ENCODE measurements at regions not wholly inside any gene's neighbourhood (a gene's known extent, or its start where the extent isn't known, plus 50 kb on each side); places are given as distances from the start of the nearest gene placed in this dataset.

- H3K27me3 ChIP-seq (replicated peaks in 1 of 4; ENCODE audit: control insufficient read depth in 3 of 4, extremely low read depth in 1 of 4, insufficient read depth in 3 of 4, low read length in 3 of 4), result no peaks in the 10 kb centered on the region
- no peaks in the 10 kb centered on the region for H3K23me2 ChIP-seq (ENCODE audit: low read depth, low read length)
- no peak overlapping the region for H3K4me3 ChIP-seq (ENCODE audit: extremely low read depth in 1 of 4, insufficient read depth in 2 of 4, low read depth in 3 of 4, low read length in 4 of 4)
- no peak overlapping the region for H4K5ac ChIP-seq (ENCODE audit: insufficient read length, low read depth, low read length)
- no peak overlapping the region for H3K23ac ChIP-seq (ENCODE audit: insufficient read length)
- no peak overlapping the region for H3K18ac ChIP-seq (ENCODE audit: extremely low read depth, low read length)
- no peak overlapping the region for H3K4me2 ChIP-seq (ENCODE audit: insufficient read depth in 1 of 2, low read depth in 2 of 2, low read length in 2 of 2)
- TF ChIP-seq EGR1 (IDR thresholded peaks at IDR 0.05; ENCODE audit: borderline replicate concordance, low read depth, low read length), result no peak
- TF ChIP-seq SIN3A (conservative IDR thresholded peaks at IDR 0.05 in 1 of 2, IDR thresholded peaks at IDR 0.05 in 1 of 2; ENCODE audit: low read depth in 1 of 2, low read length in 2 of 2), result no peak
- TF ChIP-seq GTF2F1 (IDR thresholded peaks at IDR 0.05; ENCODE audit: borderline replicate concordance, low read depth, low read length), result no peak
- TF ChIP-seq POU5F1 (IDR thresholded peaks at IDR 0.05; ENCODE audit: low read depth, low read length), result no peak
- TF ChIP-seq HDAC6 (IDR thresholded peaks at IDR 0.05; ENCODE audit: low read depth, low read length), result no peak
- TF ChIP-seq RFX5 (IDR thresholded peaks at IDR 0.05; ENCODE audit: borderline replicate concordance, low read depth, low read length), result no peak
- no peak for TF ChIP-seq TBP (IDR thresholded peaks at IDR 0.05; ENCODE audit: low read depth, low read length)
- TF ChIP-seq NRF1 (IDR thresholded peaks at IDR 0.05; ENCODE audit: low read depth, low read length), result no peak
- TF ChIP-seq JUND (IDR thresholded peaks at IDR 0.05; ENCODE audit: low read length), result no peak
- TF ChIP-seq RXRA (IDR thresholded peaks at IDR 0.05; ENCODE audit: insufficient read depth, low read depth, low read length), result no peak
- TF ChIP-seq ZNF274 (IDR thresholded peaks at IDR 0.05; ENCODE audit: borderline replicate concordance, extremely low read depth, low read length), result no peak
- no peak overlapping the region for H2BK120ac ChIP-seq (replicated peaks; ENCODE audit: low read depth, low read length)
- H3K4ac ChIP-seq (replicated peaks; ENCODE audit: insufficient read length, low read depth, low read length), result no peak overlapping the region
- peak overlapping the region; percentile 71; the same call in 1 of the 2 replicates for H4K8ac ChIP-seq (ENCODE audit: extremely low read depth, insufficient read depth, low read length)
- no peak overlapping the region for H3K56ac ChIP-seq (replicated peaks; ENCODE audit: insufficient read length, low read depth, low read length)
- peak overlapping the region; percentile 62; the same call in 1 of the 2 replicates for H2AFZ ChIP-seq (ENCODE audit: low read length)
- no peak overlapping the region for H2BK12ac ChIP-seq (ENCODE audit: low read depth, low read length)
- no peaks in the 10 kb centered on the region for H3K36me3 ChIP-seq (ENCODE audit: control insufficient read depth in 2 of 4, insufficient read depth in 4 of 4, low read length in 3 of 4)
- ChIA-PET CTCF (ENCODE audit: partially characterized antibody) (no interaction called here), POLR2A (ENCODE audit: partially characterized antibody) (no interaction called here)
- FAIRE-seq, result no peak
- no peaks in the 10 kb centered on the region for H3K4me1 ChIP-seq (replicated peaks in 1 of 4; ENCODE audit: control insufficient read depth in 3 of 4, insufficient read depth in 4 of 4, low read length in 3 of 4)
- 0 out of 2 replicates have a peak overlapping the region, but pooled peaks have one; percentile 72 for H2BK20ac ChIP-seq (ENCODE audit: low read length)
- 93% methylated on average over 2 of the region's 2 CpGs; no CpG with 5 or more reads in 1 of the 2 experiments for WGBS, 2 experiments (ENCODE audit: extremely low coverage in 1 of 2, insufficient coverage in 1 of 2, insufficient read length in 1 of 2, insufficient replicate concordance in 2 of 2, low coverage in 1 of 2, low lambda C conversion rate in 2 of 2, missing lambda C conversion rate in 1 of 2)
- H3K79me1 ChIP-seq (ENCODE audit: low read depth, low read length), result no peaks in the 10 kb centered on the region
- H3K14ac ChIP-seq (ENCODE audit: insufficient read length), result no peak overlapping the region
- no peaks in the 10 kb centered on the region for H3K79me2 ChIP-seq (ENCODE audit: control insufficient read depth in 1 of 2, insufficient read depth in 2 of 2, low read length in 2 of 2)
- H3K9ac ChIP-seq (replicated peaks in 1 of 4; ENCODE audit: extremely low read depth in 1 of 4, low read depth in 3 of 4, low read length in 3 of 4), result no peak overlapping the region
- no peaks in the 10 kb centered on the region for H3K9me3 ChIP-seq (ENCODE audit: insufficient read depth in 2 of 2, low read depth in 1 of 2, low read length in 1 of 2)
- no peak overlapping the region for H2BK15ac ChIP-seq (ENCODE audit: low read length)
- no peaks in the 10 kb centered on the region for H4K20me1 ChIP-seq (replicated peaks in 1 of 2; ENCODE audit: control insufficient read depth in 1 of 2, insufficient read depth in 2 of 2, low read length in 2 of 2)
- no peak overlapping the region for H2BK5ac ChIP-seq (ENCODE audit: low read depth, low read length)
- no peak overlapping the region for H2AK5ac ChIP-seq (ENCODE audit: low read depth, low read length)
- H3K27ac ChIP-seq (ENCODE audit: low read depth, low read length), result no peak overlapping the region
- no peak for DNase-seq (ENCODE audit: low read depth in 1 of 2, low spot score in 2 of 2)
- H4K91ac ChIP-seq (replicated peaks; ENCODE audit: insufficient read length, low read length), result no peak overlapping the region
These were observed 57.4 kb upstream of the RAPH1 start for GRCh38 chr2:203592470-203592869.
